ENCODE measurements at regions not wholly inside any gene's neighbourhood (a gene's known extent, or its start where the extent isn't known, plus 50 kb on each side); places are given as distances from the start of the nearest gene placed in this dataset.

DNA sequence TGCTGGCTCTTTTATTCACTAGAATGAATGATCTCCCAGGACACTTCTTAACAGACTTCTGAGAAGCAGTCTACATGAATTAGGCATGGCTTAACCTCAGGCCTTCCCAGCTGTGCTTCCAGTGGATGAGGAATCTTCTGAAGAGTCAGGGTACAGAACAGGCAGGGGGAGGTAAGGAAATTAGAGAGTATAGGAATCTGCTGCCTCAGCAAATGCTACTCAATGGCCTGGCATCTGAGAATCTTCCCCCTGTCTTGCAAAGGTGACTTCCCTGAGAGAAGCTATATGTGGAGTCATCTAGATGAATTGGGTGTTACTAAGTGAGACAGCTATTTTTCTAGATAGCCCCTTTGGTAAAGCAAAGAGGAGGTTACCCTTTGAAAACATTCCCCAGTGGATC is 496.2 kb upstream of the CCDC196 start:
- no peak for TF ChIP-seq POLR2A (IDR thresholded peaks at IDR 0.05)
- TF ChIP-seq, protein P1, sequence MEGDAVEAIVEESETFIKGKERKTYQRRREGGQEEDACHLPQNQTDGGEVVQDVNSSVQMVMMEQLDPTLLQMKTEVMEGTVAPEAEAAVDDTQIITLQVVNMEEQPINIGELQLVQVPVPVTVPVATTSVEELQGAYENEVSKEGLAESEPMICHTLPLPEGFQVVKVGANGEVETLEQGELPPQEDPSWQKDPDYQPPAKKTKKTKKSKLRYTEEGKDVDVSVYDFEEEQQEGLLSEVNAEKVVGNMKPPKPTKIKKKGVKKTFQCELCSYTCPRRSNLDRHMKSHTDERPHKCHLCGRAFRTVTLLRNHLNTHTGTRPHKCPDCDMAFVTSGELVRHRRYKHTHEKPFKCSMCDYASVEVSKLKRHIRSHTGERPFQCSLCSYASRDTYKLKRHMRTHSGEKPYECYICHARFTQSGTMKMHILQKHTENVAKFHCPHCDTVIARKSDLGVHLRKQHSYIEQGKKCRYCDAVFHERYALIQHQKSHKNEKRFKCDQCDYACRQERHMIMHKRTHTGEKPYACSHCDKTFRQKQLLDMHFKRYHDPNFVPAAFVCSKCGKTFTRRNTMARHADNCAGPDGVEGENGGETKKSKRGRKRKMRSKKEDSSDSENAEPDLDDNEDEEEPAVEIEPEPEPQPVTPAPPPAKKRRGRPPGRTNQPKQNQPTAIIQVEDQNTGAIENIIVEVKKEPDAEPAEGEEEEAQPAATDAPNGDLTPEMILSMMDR (IDR thresholded peaks at IDR 0.05), result no peak
